ENCODE measurements at regions not wholly inside any gene's neighbourhood (a gene's known extent, or its start where the extent isn't known, plus 50 kb on each side); places are given as distances from the start of the nearest gene placed in this dataset.

GRCh38 chr10:128400564-128400963, 274.3 kb upstream of the MKI67 start:
- dilution Hi-C loops (cut with MboI; ENCODE audit: extremely low pct_ligation_motif_present, low sequenced_read_pairs) (no loop called here), intact Hi-C loops (cut with micrococcal nuclease) (no loop called here)
- no peak overlapping the region for H3K4me3 ChIP-seq (replicated peaks in 1 of 3; ENCODE audit: insufficient read depth in 1 of 3, low read depth in 1 of 3, low read length in 3 of 3)
- H4K20me1 ChIP-seq (replicated peaks; ENCODE audit: control insufficient read depth, extremely low read depth, insufficient read depth, low read length), result no peaks in the 10 kb centered on the region
- H3K4me1 ChIP-seq (ENCODE audit: control insufficient read depth, extremely low read depth, insufficient read depth, low read length), result no peaks in the 10 kb centered on the region
- no peak overlapping the region for H3K27ac ChIP-seq (ENCODE audit: insufficient read depth, low read depth, low read length)
- TF ChIP-seq CTCF (IDR thresholded peaks at IDR 0.05; ENCODE audit: extremely low read depth in 1 of 2, insufficient read depth in 1 of 2, low read depth in 1 of 2, low read length in 2 of 2) (no peak), POLR2AphosphoS5 (IDR thresholded peaks at IDR 0.05; ENCODE audit: insufficient read depth, low read depth, low read length) (no peak), POLR2A (IDR thresholded peaks at IDR 0.05; ENCODE audit: low read depth, low read length) (no peak), MYC (IDR thresholded peaks at IDR 0.05; ENCODE audit: low read depth, low read length) (no peak), JUN (IDR thresholded peaks at IDR 0.05; ENCODE audit: borderline replicate concordance, insufficient read depth, insufficient read length, low read depth) (no peak), GATA2 (IDR thresholded peaks at IDR 0.05; ENCODE audit: insufficient read depth, insufficient read length, low read depth, low read length) (no peak), FOS (IDR thresholded peaks at IDR 0.05; ENCODE audit: borderline replicate concordance, insufficient read depth, low read length) (no peak), EZH2 (IDR thresholded peaks at IDR 0.05; ENCODE audit: borderline replicate concordance, low read depth, low read length, severe bottlenecking) (no peak), MAX (IDR thresholded peaks at IDR 0.05; ENCODE audit: insufficient read depth, insufficient read length) (no peak)
- H3K4me2 ChIP-seq (ENCODE audit: insufficient read depth, low read length), result no peak overlapping the region
- H3K9me3 ChIP-seq (replicated peaks; ENCODE audit: control insufficient read depth, insufficient read depth, low read length), result no peaks in the 10 kb centered on the region
- no peak overlapping the region for H2AFZ ChIP-seq (ENCODE audit: low read depth, low read length)
- H3K79me2 ChIP-seq (ENCODE audit: control insufficient read depth, insufficient read depth, low read length), result no peaks in the 10 kb centered on the region
- no peaks in the 10 kb centered on the region for H3K27me3 ChIP-seq (ENCODE audit: control insufficient read depth in 2 of 2, insufficient read depth in 2 of 2, low read length in 2 of 2)
- POLR2A ChIA-PET, result no interaction called here
- FAIRE-seq (no peak), DNase-seq (ENCODE audit: low read depth, low spot score) (no peak)
- no peaks in the 10 kb centered on the region for H3K9me1 ChIP-seq (replicated peaks; ENCODE audit: control insufficient read depth, extremely low read depth, insufficient read depth, low read length)
- no peaks in the 10 kb centered on the region for H3K36me3 ChIP-seq (ENCODE audit: control insufficient read depth in 2 of 2, extremely low read depth in 1 of 2, insufficient read depth in 2 of 2, low read length in 2 of 2)
- no peak overlapping the region for H3K9ac ChIP-seq (replicated peaks; ENCODE audit: extremely low read depth, insufficient read depth, low read length)
- no TSS peak for BruUV-seq (replicated peaks)
- CTCF ChIA-PET, result no interaction called here
